ENCODE measurements at regions not wholly inside any gene's neighbourhood (a gene's known extent, or its start where the extent isn't known, plus 50 kb on each side); places are given as distances from the start of the nearest gene placed in this dataset.

GRCh38 chr9:108113596-108113995 is 624.0 kb upstream of the KLF4 start:
- intact Hi-C loops (cut with DNase I): no loop called here
- no peaks in the 10 kb centered on the region for H3K27me3 ChIP-seq
- H3K4me1 ChIP-seq: peaks cover 0 to 11% (median 0%) of the 10 kb centered on the region in 3 donors
- no peak overlapping the region for H3K4me3 ChIP-seq
- no peak overlapping the region for H3K27ac ChIP-seq
- no peak for TF ChIP-seq POLR2A (IDR thresholded peaks at IDR 0.05)
- no peaks in the 10 kb centered on the region for H3K9me3 ChIP-seq
- DNase-seq: no peak
- no peaks in the 10 kb centered on the region for H3K36me3 ChIP-seq
- 73 to 75% methylated on average over 2 of the region's 2 CpGs for WGBS, 2 donors

GRCh38 chr9:108109927-108110690 is 620.5 kb upstream of the KLF4 start:
- DNase-seq: no peak
- H3K27ac ChIP-seq: no peak overlapping the region
- peaks cover 6 to 10% (median 9%) of the 10 kb centered on the region in 3 donors for H3K4me1 ChIP-seq
- intact Hi-C loops (cut with DNase I): no loop called here
- 74 to 79% methylated on average over 4 to 5 of the region's 5 CpGs for WGBS, 2 donors
- no peak for TF ChIP-seq CTCF (IDR thresholded peaks at IDR 0.05)
- TF ChIP-seq POLR2A (IDR thresholded peaks at IDR 0.05): no peak
- H3K27me3 ChIP-seq: no peaks in the 10 kb centered on the region
- H3K9me3 ChIP-seq: no peaks in the 10 kb centered on the region
- no peak overlapping the region for H3K4me3 ChIP-seq
- no peaks in the 10 kb centered on the region for H3K36me3 ChIP-seq

- Histone ChIP-seq H3K4me1 (peaks cover 13 to 22% (median 13%) of the 10 kb centered on the region in 3 donors), H3K27ac (no peak overlapping the region), H3K9me3 (no peaks in the 10 kb centered on the region), H3K27me3 (no peaks in the 10 kb centered on the region), H3K4me3 (no peak overlapping the region), H3K36me3 (no peaks in the 10 kb centered on the region)
- 54 to 57% methylated on average over 2 of the region's 2 CpGs for WGBS, 2 donors
- no peak for DNase-seq
- TF ChIP-seq CTCF (IDR thresholded peaks at IDR 0.05): no peak
- no peak for TF ChIP-seq POLR2A (IDR thresholded peaks at IDR 0.05)
- intact Hi-C loops (cut with DNase I): no loop called here
Observed at GRCh38 chr9:108108852-108109448, 619.4 kb upstream of the KLF4 start.

- WGBS, 2 donors: 66 to 77% methylated on average over 4 of the region's 4 CpGs
- Histone ChIP-seq H3K36me3 (no peaks in the 10 kb centered on the region), H3K27me3 (no peaks in the 10 kb centered on the region), H3K9me3 (no peaks in the 10 kb centered on the region), H3K4me3 (no peak overlapping the region), H3K27ac (no peak overlapping the region), H3K4me1 (peaks cover 13 to 28% (median 13%) of the 10 kb centered on the region in 3 donors)
- no peak for DNase-seq
- TF ChIP-seq POLR2A (IDR thresholded peaks at IDR 0.05) (no peak), CTCF (IDR thresholded peaks at IDR 0.05) (no peak)
- intact Hi-C loops (cut with DNase I): no loop called here
Observed at GRCh38 chr9:108108280-108108851, 618.8 kb upstream of the KLF4 start.

- H3K27ac ChIP-seq: peak overlapping the region in 2 of 4 donors; percentile 30 to 42
- H3K9me3 ChIP-seq: no peaks in the 10 kb centered on the region
- H3K4me3 ChIP-seq: no peak overlapping the region
- WGBS, 2 donors: 75 to 90% methylated on average over 5 of the region's 5 CpGs
- no peak for TF ChIP-seq CTCF (IDR thresholded peaks at IDR 0.05)
- H3K36me3 ChIP-seq: no peaks in the 10 kb centered on the region
- H3K27me3 ChIP-seq: no peaks in the 10 kb centered on the region
- intact Hi-C loops (cut with DNase I): no loop called here
- no peak for DNase-seq
- peaks cover 13 to 37% (median 13%) of the 10 kb centered on the region in 3 donors for H3K4me1 ChIP-seq
Observed at GRCh38 chr9:108105885-108106284, 616.3 kb upstream of the KLF4 start.
